ENCODE measurements at regions not wholly inside any gene's neighbourhood (a gene's known extent, or its start where the extent isn't known, plus 50 kb on each side); places are given as distances from the start of the nearest gene placed in this dataset.

- Mint-ChIP-seq H3K36me3 (ENCODE audit: unreplicated experiment) (no peaks in the 10 kb centered on the region), H3K27me3 (ENCODE audit: unreplicated experiment) (no peaks in the 10 kb centered on the region), H3K4me3 (ENCODE audit: unreplicated experiment) (no peak overlapping the region), H3K4me1 (ENCODE audit: unreplicated experiment) (no peaks in the 10 kb centered on the region), H3K9me3 (ENCODE audit: unreplicated experiment) (peaks cover 60% of the 10 kb centered on the region), H3K27ac (ENCODE audit: unreplicated experiment) (no peak overlapping the region)
- no peak for TF ChIP-seq CTCF (IDR thresholded peaks at IDR 0.05)
- DNase-seq (ENCODE audit: extremely low spot score, unreplicated experiment): no peak
Measured at GRCh38 chr16:35908942-35909341, 2449.5 kb downstream of the TP53TG3F start.

- Mint-ChIP-seq H3K9me3 (ENCODE audit: unreplicated experiment) (peaks cover 55% of the 10 kb centered on the region), H3K36me3 (ENCODE audit: unreplicated experiment) (no peaks in the 10 kb centered on the region), H3K4me3 (ENCODE audit: unreplicated experiment) (no peak overlapping the region), H3K4me1 (ENCODE audit: unreplicated experiment) (no peaks in the 10 kb centered on the region), H3K27ac (ENCODE audit: unreplicated experiment) (no peak overlapping the region), H3K27me3 (ENCODE audit: unreplicated experiment) (no peaks in the 10 kb centered on the region)
- TF ChIP-seq CTCF (IDR thresholded peaks at IDR 0.05): no peak
- DNase-seq (ENCODE audit: extremely low spot score, unreplicated experiment): no peak
Measured at GRCh38 chr16:35909351-35909954, 2450.0 kb downstream of the TP53TG3F start.

GRCh38 chr16:35910409-35910808, 2451.0 kb downstream of the TP53TG3F start:
- Mint-ChIP-seq H3K9me3 (ENCODE audit: unreplicated experiment) (peaks cover 50% of the 10 kb centered on the region), H3K36me3 (ENCODE audit: unreplicated experiment) (no peaks in the 10 kb centered on the region), H3K27ac (ENCODE audit: unreplicated experiment) (no peak overlapping the region), H3K27me3 (ENCODE audit: unreplicated experiment) (no peaks in the 10 kb centered on the region), H3K4me3 (ENCODE audit: unreplicated experiment) (no peak overlapping the region), H3K4me1 (ENCODE audit: unreplicated experiment) (no peaks in the 10 kb centered on the region)
- TF ChIP-seq CTCF (IDR thresholded peaks at IDR 0.05): no peak
- peak; percentile 53 for DNase-seq (ENCODE audit: extremely low spot score, unreplicated experiment)

- no peak for TF ChIP-seq CTCF (IDR thresholded peaks at IDR 0.05)
- Mint-ChIP-seq H3K9me3 (ENCODE audit: unreplicated experiment) (peaks cover 40% of the 10 kb centered on the region), H3K4me1 (ENCODE audit: unreplicated experiment) (no peaks in the 10 kb centered on the region), H3K36me3 (ENCODE audit: unreplicated experiment) (no peaks in the 10 kb centered on the region), H3K4me3 (ENCODE audit: unreplicated experiment) (no peak overlapping the region), H3K27me3 (ENCODE audit: unreplicated experiment) (no peaks in the 10 kb centered on the region), H3K27ac (ENCODE audit: unreplicated experiment) (no peak overlapping the region)
- DNase-seq (ENCODE audit: extremely low spot score, unreplicated experiment): peak; percentile 53
Measured at GRCh38 chr16:35911899-35912298, 2452.5 kb downstream of the TP53TG3F start.

- peaks cover 27% of the 10 kb centered on the region for H3K9me3 Mint-ChIP-seq (ENCODE audit: unreplicated experiment)
- H3K27ac Mint-ChIP-seq (ENCODE audit: unreplicated experiment): no peak overlapping the region
- H3K4me1 Mint-ChIP-seq (ENCODE audit: unreplicated experiment): no peaks in the 10 kb centered on the region
- no peaks in the 10 kb centered on the region for H3K36me3 Mint-ChIP-seq (ENCODE audit: unreplicated experiment)
- H3K27me3 Mint-ChIP-seq (ENCODE audit: unreplicated experiment): no peaks in the 10 kb centered on the region
- no peak for TF ChIP-seq CTCF (IDR thresholded peaks at IDR 0.05)
- no peak for DNase-seq (ENCODE audit: extremely low spot score, unreplicated experiment)
- H3K4me3 Mint-ChIP-seq (ENCODE audit: unreplicated experiment): no peak overlapping the region
Measured at GRCh38 chr16:35931722-35932121, 2472.3 kb downstream of the TP53TG3F start.

Measured in osteocyte (in vitro differentiated cells).